NCI-H2107 treated with DMSO at 0.1 percent for 48 hours (cell line): ENCODE measurements at regions not wholly inside any gene's neighbourhood (a gene's known extent, or its start where the extent isn't known, plus 50 kb on each side); places are given as distances from the start of the nearest gene placed in this dataset.

ENCODE experiments used
- DNase-seq: peaks from one replicate; lab custom pipeline; 2025; ENCODE audit not compliant: unreplicated experiment; lab: John Stamatoyannopoulos, UW

DNA sequence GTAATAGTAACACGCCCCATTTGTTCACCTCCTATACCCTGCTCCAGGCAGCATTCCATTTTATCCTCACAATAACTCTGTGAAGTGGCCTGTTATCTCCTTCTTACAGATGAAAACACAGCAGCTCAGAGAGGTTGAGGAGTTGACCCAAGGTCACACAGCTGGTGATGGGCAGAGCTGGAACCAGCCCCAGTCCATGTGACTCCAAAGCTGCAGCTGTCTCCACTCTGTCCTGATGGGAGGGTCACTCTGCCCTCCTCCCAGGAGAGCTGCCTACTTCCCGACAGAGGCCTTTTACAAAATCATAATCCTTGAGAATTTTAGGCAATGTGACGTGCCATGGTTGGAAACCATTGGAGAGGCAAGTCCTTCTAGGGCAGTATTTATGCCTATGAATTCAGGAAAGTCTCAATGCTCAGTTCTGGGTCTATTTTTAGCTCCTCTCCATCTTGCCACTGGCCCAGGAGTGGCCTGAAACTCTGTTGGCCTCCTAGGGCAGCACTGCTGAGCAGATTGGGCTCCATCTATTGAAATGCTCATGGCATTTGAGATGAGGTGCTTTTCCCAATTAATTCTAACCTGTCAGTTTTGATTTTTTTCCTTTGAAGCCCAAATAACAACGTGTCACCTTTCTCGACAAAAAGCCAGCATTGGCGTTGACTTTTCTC, 50.1 kb upstream of the KCNK12 start:
- DNase-seq = no peak
